GM23338 (cell line): ENCODE measurements at regions not wholly inside any gene's neighbourhood (a gene's known extent, or its start where the extent isn't known, plus 50 kb on each side); places are given as distances from the start of the nearest gene placed in this dataset.

Experiments used
- ATAC-seq: fragments of 200-7000 bp; cut with Tn5 transposase; 3 replicates; pipeline ENCODE4 v1.9.1; 2020
- DNase-seq: peaks from one replicate; pipeline ENCODE4 v3.0.0-alpha.2; 2015; ENCODE audit warnings: low spot score
- H2AFZ ChIP-seq: fragments of 200-600 bp; sonication (generic); 2 replicates; pipeline ENCODE4 v1.8.0; 2016; ENCODE audit warnings: antibody characterized with exemption, mild to moderate bottlenecking, moderate library complexity
- H3F3A ChIP-seq: fragments of 200-600 bp; sonication (generic); replicated peaks from 2 replicates; pipeline ENCODE4 v1.8.0; 2017; ENCODE audit warnings: antibody characterized with exemption, mixed run types, low read depth
- H3K27ac ChIP-seq: fragments of 200-600 bp; sonication (generic); 2 replicates; pipeline ENCODE4 v1.6.1; 2016; ENCODE audit warnings: low read depth
- H3K27me3 ChIP-seq: fragments of 200-600 bp; sonication (generic); 2 replicates; pipeline ENCODE4 v1.8.0; 2016; ENCODE audit warnings: mild to moderate bottlenecking, mixed run types, moderate library complexity; ENCODE audit not compliant: insufficient read depth
- H3K36me3 ChIP-seq: fragments of 200-600 bp; sonication (generic); 2 replicates; pipeline ENCODE4 v1.8.0; 2016; ENCODE audit warnings: mild to moderate bottlenecking; ENCODE audit not compliant: insufficient read depth
- H3K4me1 ChIP-seq: fragments of 200-600 bp; sonication (generic); 2 replicates; pipeline ENCODE4 v1.8.0; 2016; ENCODE audit warnings: mild to moderate bottlenecking, moderate library complexity; ENCODE audit not compliant: insufficient read depth
- H3K4me2 ChIP-seq: fragments of 200-600 bp; sonication (generic); 2 replicates; pipeline ENCODE4 v1.7.1; 2017; ENCODE audit warnings: mixed run types
- H3K4me3 ChIP-seq: fragments of 200-600 bp; sonication (generic); 2 replicates; pipeline ENCODE4 v1.6.1; 2016; ENCODE audit warnings: mixed run types
- H3K79me2 ChIP-seq: fragments of 200-600 bp; sonication (generic); replicated peaks from 2 replicates; pipeline ENCODE4 v1.8.0; 2017; ENCODE audit warnings: mild to moderate bottlenecking; ENCODE audit not compliant: insufficient read depth
- H3K9me2 ChIP-seq: fragments of 200-600 bp; sonication (generic); 2 replicates; pipeline ENCODE4 v1.8.0; 2017; ENCODE audit not compliant: insufficient read depth
- H4K20me1 ChIP-seq: fragments of 200-600 bp; sonication (generic); replicated peaks from 2 replicates; pipeline ENCODE4 v1.8.0; 2017; ENCODE audit warnings: mild to moderate bottlenecking; ENCODE audit not compliant: insufficient read depth
- H3K27ac Mint-ChIP-seq: 2 replicates; pipeline ENCODE4 v1.8.0; 2020; ENCODE audit warnings: inconsistent platforms, mild to moderate bottlenecking, moderate library complexity, mixed read lengths
- H3K27me3 Mint-ChIP-seq: 3 replicates; pipeline ENCODE4 v1.8.0; 2022; ENCODE audit warnings: low read depth, mild to moderate bottlenecking, moderate library complexity, mixed read lengths, inconsistent platforms; ENCODE audit not compliant: insufficient read depth, poor library complexity
- H3K36me3 Mint-ChIP-seq: 3 replicates; pipeline ENCODE4 v1.8.0; 2021; ENCODE audit warnings: low read depth, mild to moderate bottlenecking, inconsistent platforms, moderate library complexity, mixed read lengths
- H3K4me1 Mint-ChIP-seq: 3 replicates; pipeline ENCODE4 v1.8.0; 2020; ENCODE audit warnings: mild to moderate bottlenecking, inconsistent platforms, mixed read lengths
- H3K4me3 Mint-ChIP-seq: 3 replicates; pipeline ENCODE4 v1.8.0; 2021; ENCODE audit warnings: moderate library complexity, mild to moderate bottlenecking, inconsistent platforms, mixed read lengths
- H3K9me3 Mint-ChIP-seq: 3 replicates; pipeline ENCODE4 v1.8.0; 2020; ENCODE audit warnings: moderate library complexity, mild to moderate bottlenecking, inconsistent platforms, mixed read lengths
- CREB1 ChIP-seq: fragments of 250-450 bp; sonication (Bioruptor Pico); IDR thresholded peaks from 2 replicates; pipeline ENCODE4 v1.5.0; 2020; ENCODE audit warnings: low read depth, mild to moderate bottlenecking, moderate library complexity
- EZH2 ChIP-seq: fragments of 200-600 bp; sonication (generic); IDR thresholded peaks from one replicate; pipeline ENCODE4 v1.8.0; 2017; ENCODE audit warnings: antibody characterized with exemption, mild to moderate bottlenecking, low read depth; ENCODE audit not compliant: unreplicated experiment
- EZH2phosphoT487 ChIP-seq: fragments of 200-600 bp; sonication (generic); IDR thresholded peaks from one replicate; pipeline ENCODE4 v1.8.1; 2018; ENCODE audit warnings: antibody characterized with exemption; ENCODE audit not compliant: unreplicated experiment
- JUNB ChIP-seq: IDR thresholded peaks from one replicate; pipeline ENCODE4 v1.6.1; 2016; ENCODE audit warnings: antibody characterized with exemption; ENCODE audit not compliant: unreplicated experiment
- NANOG ChIP-seq: IDR thresholded peaks from 2 replicates; pipeline ENCODE4 v1.6.1; 2016; ENCODE audit warnings: antibody characterized with exemption, borderline replicate concordance
- POLR2AphosphoS5 ChIP-seq: IDR thresholded peaks from 2 replicates; pipeline ENCODE4 v1.6.1; 2016; ENCODE audit warnings: antibody characterized with exemption, low read depth
- STAT1 ChIP-seq: IDR thresholded peaks from one replicate; pipeline ENCODE4 v1.6.1; 2016; ENCODE audit warnings: antibody characterized with exemption; ENCODE audit not compliant: unreplicated experiment
- ZNF114 ChIP-seq: fragments of 250-450 bp; sonication (Bioruptor Pico); IDR thresholded peaks from 2 replicates; pipeline ENCODE4 v1.5.0; 2020; ENCODE audit warnings: mild to moderate bottlenecking, moderate library complexity
- ZNF331 ChIP-seq: fragments of 250-450 bp; sonication (Bioruptor Pico); IDR thresholded peaks from 2 replicates; pipeline ENCODE4 v1.5.0; 2020; ENCODE audit warnings: low read depth, mild to moderate bottlenecking, moderate library complexity
- TF ChIP-seq, protein P1 (sequence below): IDR thresholded peaks from one replicate; pipeline ENCODE4 v1.6.1; 2018; ENCODE audit warnings: antibody characterized with exemption; ENCODE audit not compliant: unreplicated experiment
- TF ChIP-seq, protein P2 (sequence below): fragments of 250-450 bp; sonication (Bioruptor Pico); IDR thresholded peaks from 2 replicates; pipeline ENCODE4 v1.5.0; 2020; ENCODE audit warnings: mild to moderate bottlenecking, moderate library complexity
- TF ChIP-seq, protein P3 (sequence below): IDR thresholded peaks from 2 replicates; pipeline ENCODE4 v1.6.1; 2016; ENCODE audit warnings: antibody characterized with exemption
- TF ChIP-seq, protein P4 (sequence below), 2 experiments: fragments of 200-600 bp in 1 of 2; sonication (generic) in 1 of 2; conservative IDR thresholded peaks; 2 replicates each; pipeline versions ENCODE4 v1.5.1 to v1.6.1; 2016 to 2017; ENCODE audit warnings: antibody characterized with exemption in 2 of 2, low read depth in 2 of 2, mild to moderate bottlenecking in 2 of 2, moderate library complexity in 1 of 2

DNA sequence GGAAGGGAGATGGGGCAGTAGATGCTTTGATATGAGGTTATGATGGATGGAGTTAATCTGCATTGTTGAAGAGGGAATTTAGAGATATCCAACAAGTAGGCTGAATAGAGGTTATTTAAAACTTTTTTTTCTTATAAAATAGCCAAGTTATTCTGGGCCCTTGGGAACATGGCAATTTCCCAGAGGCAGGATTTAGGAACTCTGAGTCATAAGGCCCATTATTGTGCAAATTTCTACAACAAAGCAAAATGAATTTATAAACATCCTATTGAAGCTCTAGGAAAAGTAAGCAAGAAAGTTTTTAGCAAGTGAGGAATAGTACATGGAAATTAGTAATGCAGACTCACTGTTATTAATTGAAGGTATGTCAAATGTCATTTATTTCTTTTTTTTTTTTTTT lies 160.9 kb upstream of the NPY start:
- H3K9me3 Mint-ChIP-seq, result no peaks in the 10 kb centered on the region
- H3K27ac Mint-ChIP-seq, result no peak overlapping the region
- no peaks in the 10 kb centered on the region for H3K36me3 Mint-ChIP-seq
- H3K36me3 ChIP-seq, result no peaks in the 10 kb centered on the region
- no peak overlapping the region for H2AFZ ChIP-seq
- DNase-seq (peak; percentile 16), ATAC-seq (no peak)
- no peak overlapping the region for H3K4me3 Mint-ChIP-seq
- no peaks in the 10 kb centered on the region for H3K79me2 ChIP-seq
- TF ChIP-seq, protein P1, sequence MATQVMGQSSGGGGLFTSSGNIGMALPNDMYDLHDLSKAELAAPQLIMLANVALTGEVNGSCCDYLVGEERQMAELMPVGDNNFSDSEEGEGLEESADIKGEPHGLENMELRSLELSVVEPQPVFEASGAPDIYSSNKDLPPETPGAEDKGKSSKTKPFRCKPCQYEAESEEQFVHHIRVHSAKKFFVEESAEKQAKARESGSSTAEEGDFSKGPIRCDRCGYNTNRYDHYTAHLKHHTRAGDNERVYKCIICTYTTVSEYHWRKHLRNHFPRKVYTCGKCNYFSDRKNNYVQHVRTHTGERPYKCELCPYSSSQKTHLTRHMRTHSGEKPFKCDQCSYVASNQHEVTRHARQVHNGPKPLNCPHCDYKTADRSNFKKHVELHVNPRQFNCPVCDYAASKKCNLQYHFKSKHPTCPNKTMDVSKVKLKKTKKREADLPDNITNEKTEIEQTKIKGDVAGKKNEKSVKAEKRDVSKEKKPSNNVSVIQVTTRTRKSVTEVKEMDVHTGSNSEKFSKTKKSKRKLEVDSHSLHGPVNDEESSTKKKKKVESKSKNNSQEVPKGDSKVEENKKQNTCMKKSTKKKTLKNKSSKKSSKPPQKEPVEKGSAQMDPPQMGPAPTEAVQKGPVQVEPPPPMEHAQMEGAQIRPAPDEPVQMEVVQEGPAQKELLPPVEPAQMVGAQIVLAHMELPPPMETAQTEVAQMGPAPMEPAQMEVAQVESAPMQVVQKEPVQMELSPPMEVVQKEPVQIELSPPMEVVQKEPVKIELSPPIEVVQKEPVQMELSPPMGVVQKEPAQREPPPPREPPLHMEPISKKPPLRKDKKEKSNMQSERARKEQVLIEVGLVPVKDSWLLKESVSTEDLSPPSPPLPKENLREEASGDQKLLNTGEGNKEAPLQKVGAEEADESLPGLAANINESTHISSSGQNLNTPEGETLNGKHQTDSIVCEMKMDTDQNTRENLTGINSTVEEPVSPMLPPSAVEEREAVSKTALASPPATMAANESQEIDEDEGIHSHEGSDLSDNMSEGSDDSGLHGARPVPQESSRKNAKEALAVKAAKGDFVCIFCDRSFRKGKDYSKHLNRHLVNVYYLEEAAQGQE, result no peak
- TF ChIP-seq STAT1, result no peak
- no peak for TF ChIP-seq CREB1 (CRISPR knock-in tag)
- TF ChIP-seq, protein P2, sequence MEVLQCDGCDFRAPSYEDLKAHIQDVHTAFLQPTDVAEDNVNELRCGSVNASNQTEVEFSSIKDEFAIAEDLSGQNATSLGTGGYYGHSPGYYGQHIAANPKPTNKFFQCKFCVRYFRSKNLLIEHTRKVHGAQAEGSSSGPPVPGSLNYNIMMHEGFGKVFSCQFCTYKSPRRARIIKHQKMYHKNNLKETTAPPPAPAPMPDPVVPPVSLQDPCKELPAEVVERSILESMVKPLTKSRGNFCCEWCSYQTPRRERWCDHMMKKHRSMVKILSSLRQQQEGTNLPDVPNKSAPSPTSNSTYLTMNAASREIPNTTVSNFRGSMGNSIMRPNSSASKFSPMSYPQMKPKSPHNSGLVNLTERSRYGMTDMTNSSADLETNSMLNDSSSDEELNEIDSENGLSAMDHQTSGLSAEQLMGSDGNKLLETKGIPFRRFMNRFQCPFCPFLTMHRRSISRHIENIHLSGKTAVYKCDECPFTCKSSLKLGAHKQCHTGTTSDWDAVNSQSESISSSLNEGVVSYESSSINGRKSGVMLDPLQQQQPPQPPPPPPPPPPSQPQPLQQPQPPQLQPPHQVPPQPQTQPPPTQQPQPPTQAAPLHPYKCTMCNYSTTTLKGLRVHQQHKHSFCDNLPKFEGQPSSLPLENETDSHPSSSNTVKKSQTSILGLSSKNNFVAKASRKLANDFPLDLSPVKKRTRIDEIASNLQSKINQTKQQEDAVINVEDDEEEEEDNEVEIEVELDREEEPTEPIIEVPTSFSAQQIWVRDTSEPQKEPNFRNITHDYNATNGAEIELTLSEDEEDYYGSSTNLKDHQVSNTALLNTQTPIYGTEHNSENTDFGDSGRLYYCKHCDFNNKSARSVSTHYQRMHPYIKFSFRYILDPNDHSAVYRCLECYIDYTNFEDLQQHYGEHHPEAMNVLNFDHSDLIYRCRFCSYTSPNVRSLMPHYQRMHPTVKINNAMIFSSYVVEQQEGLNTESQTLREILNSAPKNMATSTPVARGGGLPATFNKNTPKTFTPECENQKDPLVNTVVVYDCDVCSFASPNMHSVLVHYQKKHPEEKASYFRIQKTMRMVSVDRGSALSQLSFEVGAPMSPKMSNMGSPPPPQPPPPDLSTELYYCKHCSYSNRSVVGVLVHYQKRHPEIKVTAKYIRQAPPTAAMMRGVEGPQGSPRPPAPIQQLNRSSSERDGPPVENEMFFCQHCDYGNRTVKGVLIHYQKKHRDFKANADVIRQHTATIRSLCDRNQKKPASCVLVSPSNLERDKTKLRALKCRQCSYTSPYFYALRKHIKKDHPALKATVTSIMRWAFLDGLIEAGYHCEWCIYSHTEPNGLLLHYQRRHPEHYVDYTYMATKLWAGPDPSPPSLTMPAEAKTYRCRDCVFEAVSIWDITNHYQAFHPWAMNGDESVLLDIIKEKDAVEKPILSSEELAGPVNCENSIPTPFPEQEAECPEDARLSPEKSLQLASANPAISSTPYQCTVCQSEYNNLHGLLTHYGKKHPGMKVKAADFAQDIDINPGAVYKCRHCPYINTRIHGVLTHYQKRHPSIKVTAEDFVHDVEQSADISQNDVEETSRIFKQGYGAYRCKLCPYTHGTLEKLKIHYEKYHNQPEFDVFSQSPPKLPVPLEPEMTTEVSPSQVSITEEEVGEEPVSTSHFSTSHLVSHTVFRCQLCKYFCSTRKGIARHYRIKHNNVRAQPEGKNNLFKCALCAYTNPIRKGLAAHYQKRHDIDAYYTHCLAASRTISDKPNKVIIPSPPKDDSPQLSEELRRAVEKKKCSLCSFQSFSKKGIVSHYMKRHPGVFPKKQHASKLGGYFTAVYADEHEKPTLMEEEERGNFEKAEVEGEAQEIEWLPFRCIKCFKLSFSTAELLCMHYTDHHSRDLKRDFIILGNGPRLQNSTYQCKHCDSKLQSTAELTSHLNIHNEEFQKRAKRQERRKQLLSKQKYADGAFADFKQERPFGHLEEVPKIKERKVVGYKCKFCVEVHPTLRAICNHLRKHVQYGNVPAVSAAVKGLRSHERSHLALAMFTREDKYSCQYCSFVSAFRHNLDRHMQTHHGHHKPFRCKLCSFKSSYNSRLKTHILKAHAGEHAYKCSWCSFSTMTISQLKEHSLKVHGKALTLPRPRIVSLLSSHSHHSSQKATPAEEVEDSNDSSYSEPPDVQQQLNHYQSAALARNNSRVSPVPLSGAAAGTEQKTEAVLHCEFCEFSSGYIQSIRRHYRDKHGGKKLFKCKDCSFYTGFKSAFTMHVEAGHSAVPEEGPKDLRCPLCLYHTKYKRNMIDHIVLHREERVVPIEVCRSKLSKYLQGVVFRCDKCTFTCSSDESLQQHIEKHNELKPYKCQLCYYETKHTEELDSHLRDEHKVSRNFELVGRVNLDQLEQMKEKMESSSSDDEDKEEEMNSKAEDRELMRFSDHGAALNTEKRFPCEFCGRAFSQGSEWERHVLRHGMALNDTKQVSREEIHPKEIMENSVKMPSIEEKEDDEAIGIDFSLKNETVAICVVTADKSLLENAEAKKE (CRISPR knock-in tag), result no peak
- TF ChIP-seq POLR2AphosphoS5, result no peak
- no peak for TF ChIP-seq ZNF331 (CRISPR knock-in tag)
- no peak for TF ChIP-seq NANOG
- TF ChIP-seq, protein P3, sequence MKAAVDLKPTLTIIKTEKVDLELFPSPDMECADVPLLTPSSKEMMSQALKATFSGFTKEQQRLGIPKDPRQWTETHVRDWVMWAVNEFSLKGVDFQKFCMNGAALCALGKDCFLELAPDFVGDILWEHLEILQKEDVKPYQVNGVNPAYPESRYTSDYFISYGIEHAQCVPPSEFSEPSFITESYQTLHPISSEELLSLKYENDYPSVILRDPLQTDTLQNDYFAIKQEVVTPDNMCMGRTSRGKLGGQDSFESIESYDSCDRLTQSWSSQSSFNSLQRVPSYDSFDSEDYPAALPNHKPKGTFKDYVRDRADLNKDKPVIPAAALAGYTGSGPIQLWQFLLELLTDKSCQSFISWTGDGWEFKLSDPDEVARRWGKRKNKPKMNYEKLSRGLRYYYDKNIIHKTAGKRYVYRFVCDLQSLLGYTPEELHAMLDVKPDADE, result no peak
- TF ChIP-seq JUNB, result no peak
- TF ChIP-seq EZH2phosphoT487, result no peak
- TF ChIP-seq, protein P4, sequence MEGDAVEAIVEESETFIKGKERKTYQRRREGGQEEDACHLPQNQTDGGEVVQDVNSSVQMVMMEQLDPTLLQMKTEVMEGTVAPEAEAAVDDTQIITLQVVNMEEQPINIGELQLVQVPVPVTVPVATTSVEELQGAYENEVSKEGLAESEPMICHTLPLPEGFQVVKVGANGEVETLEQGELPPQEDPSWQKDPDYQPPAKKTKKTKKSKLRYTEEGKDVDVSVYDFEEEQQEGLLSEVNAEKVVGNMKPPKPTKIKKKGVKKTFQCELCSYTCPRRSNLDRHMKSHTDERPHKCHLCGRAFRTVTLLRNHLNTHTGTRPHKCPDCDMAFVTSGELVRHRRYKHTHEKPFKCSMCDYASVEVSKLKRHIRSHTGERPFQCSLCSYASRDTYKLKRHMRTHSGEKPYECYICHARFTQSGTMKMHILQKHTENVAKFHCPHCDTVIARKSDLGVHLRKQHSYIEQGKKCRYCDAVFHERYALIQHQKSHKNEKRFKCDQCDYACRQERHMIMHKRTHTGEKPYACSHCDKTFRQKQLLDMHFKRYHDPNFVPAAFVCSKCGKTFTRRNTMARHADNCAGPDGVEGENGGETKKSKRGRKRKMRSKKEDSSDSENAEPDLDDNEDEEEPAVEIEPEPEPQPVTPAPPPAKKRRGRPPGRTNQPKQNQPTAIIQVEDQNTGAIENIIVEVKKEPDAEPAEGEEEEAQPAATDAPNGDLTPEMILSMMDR (conservative IDR thresholded peaks at IDR 0.05; ENCODE audit: low read depth in 2 of 2), result no peak
- no peak for TF ChIP-seq EZH2
- no peak for TF ChIP-seq ZNF114
- H3F3A ChIP-seq, result no peaks in the 10 kb centered on the region
- peak overlapping the region; percentile 38; the same call in 1 of the 2 replicates for H3K4me2 ChIP-seq
- H3K27me3 Mint-ChIP-seq, result no peaks in the 10 kb centered on the region
- H3K27me3 ChIP-seq, result no peaks in the 10 kb centered on the region
- H3K9me2 ChIP-seq, result peaks cover 7% of the 10 kb centered on the region
- no peaks in the 10 kb centered on the region; the same call in 2 of the 3 replicates for H3K4me1 Mint-ChIP-seq
- no peak overlapping the region for H3K4me3 ChIP-seq
- H3K4me1 ChIP-seq, result peaks cover 19% of the 10 kb centered on the region
- no peak overlapping the region for H3K27ac ChIP-seq
- H4K20me1 ChIP-seq, result no peaks in the 10 kb centered on the region
